H1 (cell line): ENCODE measurements at regions not wholly inside any gene's neighbourhood (a gene's known extent, or its start where the extent isn't known, plus 50 kb on each side); places are given as distances from the start of the nearest gene placed in this dataset.

ENCODE experiments used
- CTCF ChIA-PET: fragments of 300-600 bp; sonication (Branson Sonifier 250); formaldehyde crosslinking; loops from one replicate; lab custom pipeline; 2021; ENCODE audit not compliant: partially characterized antibody; lab: Charles Lee
- POLR2A ChIA-PET: fragments of 300-600 bp; sonication (Branson Sonifier 250); formaldehyde crosslinking; loops from one replicate; lab custom pipeline; 2021; ENCODE audit warnings: inconsistent platforms; ENCODE audit not compliant: partially characterized antibody; lab: Charles Lee
- DNase-seq, 2 experiments: peaks; one replicate each; pipeline versions ENCODE4 v3.0.0 to v3.0.0-alpha.2; 2010 to 2022; ENCODE audit warnings: low spot score in 2 of 2, low read depth in 1 of 2, mixed read lengths in 1 of 2
- FAIRE-seq: peaks from 2 replicates; lab custom pipeline; 2011; peaks lifted over from hg19 to GRCh38; lab: Jason Lieb, UNC
- H2AFZ ChIP-seq: 2 replicates; pipeline ENCODE4 v1.8.1; 2012; ENCODE audit warnings: low read length, inconsistent platforms
- H2AK5ac ChIP-seq: 2 replicates; pipeline ENCODE4 v1.6.1; 2013; ENCODE audit warnings: low read depth, low read length
- H2BK120ac ChIP-seq: replicated peaks from 2 replicates; pipeline ENCODE3; 2013; ENCODE audit warnings: low read depth, low read length, inconsistent platforms
- H2BK12ac ChIP-seq: 2 replicates; pipeline ENCODE4 v1.6.1; 2013; ENCODE audit warnings: low read depth, low read length
- H2BK15ac ChIP-seq: 2 replicates; pipeline ENCODE4 v1.6.1; 2013; ENCODE audit warnings: low read length
- H2BK20ac ChIP-seq: 2 replicates; pipeline ENCODE4 v1.6.1; 2013; ENCODE audit warnings: low read length
- H2BK5ac ChIP-seq: 2 replicates; pipeline ENCODE4 v1.6.1; 2013; ENCODE audit warnings: low read depth, low read length
- H3K14ac ChIP-seq: 2 replicates; pipeline ENCODE4 v1.6.1; 2013; ENCODE audit warnings: inconsistent platforms; ENCODE audit not compliant: insufficient read length
- H3K18ac ChIP-seq: 2 replicates; pipeline ENCODE4 v1.6.1; 2013; ENCODE audit warnings: low read length; ENCODE audit errors: extremely low read depth
- H3K23ac ChIP-seq: 2 replicates; pipeline ENCODE4 v1.6.1; 2013; ENCODE audit warnings: inconsistent platforms; ENCODE audit not compliant: insufficient read length
- H3K23me2 ChIP-seq: 2 replicates; pipeline ENCODE4 v1.6.1; 2013; ENCODE audit warnings: low read depth, low read length
- H3K27ac ChIP-seq: 2 replicates; pipeline ENCODE4 v1.6.1; 2011; ENCODE audit warnings: low read depth, low read length, inconsistent platforms
- H3K27me3 ChIP-seq, 4 experiments: replicated peaks in 1 of 4; 1 replicate in 1 of 4; 2 replicates in 3 of 4; pipeline versions ENCODE4 v1.6.1 to v1.8.1; 2011 to 2013; ENCODE audit warnings: low read length in 3 of 4, mild to moderate bottlenecking in 3 of 4, inconsistent platforms in 2 of 4, mixed read lengths in 2 of 4, moderate library complexity in 1 of 4; ENCODE audit not compliant: control insufficient read depth in 3 of 4, insufficient read depth in 3 of 4; ENCODE audit errors: extremely low read depth in 1 of 4
- H3K36me3 ChIP-seq, 4 experiments: 2 replicates each; pipeline versions ENCODE4 v1.6.1 to v1.8.1; 2011 to 2013; ENCODE audit warnings: mild to moderate bottlenecking in 4 of 4, low read length in 3 of 4, moderate library complexity in 2 of 4, control low read depth in 1 of 4, inconsistent platforms in 1 of 4; ENCODE audit not compliant: insufficient read depth in 4 of 4, control insufficient read depth in 2 of 4
- H3K4ac ChIP-seq: replicated peaks from 2 replicates; pipeline ENCODE3; 2013; ENCODE audit warnings: low read length, low read depth, mixed read lengths, inconsistent platforms; ENCODE audit not compliant: insufficient read length
- H3K4me1 ChIP-seq, 4 experiments: replicated peaks in 1 of 4; 1 replicate in 1 of 4; 2 replicates in 3 of 4; pipeline versions ENCODE4 v1.6.1 to v1.8.1; 2011 to 2013; ENCODE audit warnings: low read length in 3 of 4, inconsistent platforms in 2 of 4, mixed read lengths in 1 of 4; ENCODE audit not compliant: insufficient read depth in 4 of 4, control insufficient read depth in 3 of 4
- H3K4me2 ChIP-seq, 2 experiments: 2 replicates each; pipeline versions ENCODE4 v1.6.1 to v1.8.1; 2011 to 2013; ENCODE audit warnings: low read depth in 2 of 2, low read length in 2 of 2, control low read depth in 1 of 2, inconsistent platforms in 1 of 2, mild to moderate bottlenecking in 1 of 2; ENCODE audit not compliant: insufficient read depth in 1 of 2
- H3K4me3 ChIP-seq, 4 experiments: fragments of 200-600, 300-600 bp in 1 of 4; sonication (generic), shearing (Covaris generic), sonication (Bioruptor Twin) in 1 of 4; 2 replicates each; pipeline versions ENCODE4 v1.5.1 to v1.8.1; 2011 to 2016; ENCODE audit warnings: low read length in 4 of 4, low read depth in 3 of 4, control low read depth in 2 of 4, inconsistent platforms in 2 of 4, mild to moderate bottlenecking in 2 of 4, mixed read lengths in 1 of 4, moderate library complexity in 1 of 4; ENCODE audit not compliant: insufficient read depth in 2 of 4; ENCODE audit errors: extremely low read depth in 1 of 4
- H3K56ac ChIP-seq: replicated peaks from 2 replicates; pipeline ENCODE3; 2013; ENCODE audit warnings: low read depth, mild to moderate bottlenecking, mixed read lengths, low read length, inconsistent platforms; ENCODE audit not compliant: insufficient read length
- H3K79me1 ChIP-seq: 2 replicates; pipeline ENCODE4 v1.6.1; 2013; ENCODE audit warnings: low read depth, low read length, control low read depth
- H3K79me2 ChIP-seq, 2 experiments: 2 replicates each; pipeline versions ENCODE4 v1.6.1 to v1.8.1; 2012 to 2013; ENCODE audit warnings: low read length in 2 of 2, mild to moderate bottlenecking in 2 of 2, inconsistent platforms in 1 of 2; ENCODE audit not compliant: insufficient read depth in 2 of 2, control insufficient read depth in 1 of 2
- H3K9ac ChIP-seq, 4 experiments: replicated peaks in 1 of 4; 1 replicate in 1 of 4; 2 replicates in 3 of 4; pipeline versions ENCODE4 v1.6.1 to v1.8.1; 2011 to 2013; ENCODE audit warnings: low read depth in 3 of 4, low read length in 3 of 4, control low read depth in 2 of 4, mild to moderate bottlenecking in 2 of 4, moderate library complexity in 2 of 4, inconsistent platforms in 1 of 4; ENCODE audit errors: extremely low read depth in 1 of 4
- H3K9me3 ChIP-seq, 2 experiments: 2 replicates each; pipeline versions ENCODE4 v1.6.1 to v1.8.1; 2012 to 2013; ENCODE audit warnings: mild to moderate bottlenecking in 2 of 2, moderate library complexity in 2 of 2, control low read depth in 1 of 2, inconsistent platforms in 1 of 2, low read depth in 1 of 2, low read length in 1 of 2, mixed read lengths in 1 of 2; ENCODE audit not compliant: insufficient read depth in 2 of 2
- H4K20me1 ChIP-seq, 2 experiments: replicated peaks in 1 of 2; 2 replicates each; pipeline versions ENCODE3 to v1.8.1; 2011 to 2013; ENCODE audit warnings: inconsistent platforms in 2 of 2, low read length in 2 of 2, mild to moderate bottlenecking in 1 of 2; ENCODE audit not compliant: insufficient read depth in 2 of 2, control insufficient read depth in 1 of 2
- H4K5ac ChIP-seq: 2 replicates; pipeline ENCODE4 v1.6.1; 2013; ENCODE audit warnings: low read length, low read depth, mixed read lengths, inconsistent platforms; ENCODE audit not compliant: insufficient read length
- H4K8ac ChIP-seq: 2 replicates; pipeline ENCODE4 v1.8.0; 2013; ENCODE audit warnings: mild to moderate bottlenecking, moderate library complexity, low read length, inconsistent platforms; ENCODE audit not compliant: insufficient read depth; ENCODE audit errors: extremely low read depth
- H4K91ac ChIP-seq: replicated peaks from 2 replicates; pipeline ENCODE3; 2013; ENCODE audit warnings: low read length, mixed read lengths, inconsistent platforms; ENCODE audit not compliant: insufficient read length
- BCL11A ChIP-seq, 2 experiments: IDR thresholded peaks; one replicate each; pipeline ENCODE4 v1.6.1; 2011; ENCODE audit warnings: low read depth in 2 of 2, low read length in 2 of 2, mild to moderate bottlenecking in 2 of 2
- CBX5 ChIP-seq: fragments of 300-800, 300-1000 bp; sonication (generic); IDR thresholded peaks from 2 replicates; pipeline ENCODE4 v1.7.1; 2016; ENCODE audit warnings: antibody characterized with exemption, low read length, low read depth
- GTF2F1 ChIP-seq: IDR thresholded peaks from 2 replicates; pipeline ENCODE4 v1.6.1; 2012; ENCODE audit warnings: low read depth, low read length, improper control_type of control experiment, borderline replicate concordance
- HDAC6 ChIP-seq: IDR thresholded peaks from one replicate; pipeline ENCODE4 v1.7.1; 2012; ENCODE audit warnings: low read depth, mild to moderate bottlenecking, inconsistent platforms, low read length, moderate library complexity
- JUND ChIP-seq: IDR thresholded peaks from 2 replicates; pipeline ENCODE4 v1.6.1; 2011; ENCODE audit warnings: mild to moderate bottlenecking, improper control_type of control experiment, low read length
- PHF8 ChIP-seq: fragments of 200-600 bp; sonication (generic); conservative IDR thresholded peaks from 2 replicates; pipeline ENCODE4 v1.7.1; 2012; ENCODE audit warnings: low read depth, mild to moderate bottlenecking, inconsistent platforms, low read length, moderate library complexity
- POU5F1 ChIP-seq: IDR thresholded peaks from 2 replicates; pipeline ENCODE4 v1.6.1; 2011; ENCODE audit warnings: low read depth, mild to moderate bottlenecking, low read length, moderate library complexity
- RAD21 ChIP-seq, 2 experiments: IDR thresholded peaks in 1 of 2; conservative IDR thresholded peaks in 1 of 2; 2 replicates each; pipeline ENCODE4 v1.6.1; 2011; ENCODE audit warnings: low read depth in 2 of 2, low read length in 2 of 2, improper control_type of control experiment in 1 of 2, inconsistent platforms in 1 of 2, mild to moderate bottlenecking in 1 of 2, moderate library complexity in 1 of 2
- RFX5 ChIP-seq: IDR thresholded peaks from 2 replicates; pipeline ENCODE4 v1.6.1; 2011; ENCODE audit warnings: low read depth, low read length, improper control_type of control experiment, borderline replicate concordance
- SIX5 ChIP-seq: IDR thresholded peaks from 2 replicates; pipeline ENCODE4 v1.6.1; 2011; ENCODE audit warnings: mild to moderate bottlenecking, low read depth, low read length
- SP2 ChIP-seq: IDR thresholded peaks from 2 replicates; pipeline ENCODE4 v1.6.1; 2012; ENCODE audit warnings: mild to moderate bottlenecking, low read length, inconsistent platforms
- SUZ12 ChIP-seq: fragments of 200-600 bp; sonication (generic); IDR thresholded peaks from 2 replicates; pipeline ENCODE4 v1.6.1; 2012; ENCODE audit warnings: mild to moderate bottlenecking, inconsistent platforms, low read length, moderate library complexity, mixed read lengths
- ZNF274 ChIP-seq: IDR thresholded peaks from 2 replicates; pipeline ENCODE4 v1.7.0; 2012; ENCODE audit warnings: low read length, borderline replicate concordance; ENCODE audit errors: extremely low read depth
- WGBS, 2 experiments: shearing (Covaris generic) in 1 of 2; methylation state at CpG; one replicate each; pipeline versions ENCODE4 v1.1.6 to v1.1.7; 2013 to 2015; ENCODE audit warnings: low lambda C conversion rate in 2 of 2, mixed read lengths in 2 of 2, inconsistent platforms in 1 of 2, low coverage in 1 of 2, missing lambda C conversion rate in 1 of 2; ENCODE audit not compliant: insufficient replicate concordance in 2 of 2, insufficient coverage in 1 of 2, insufficient read length in 1 of 2; ENCODE audit errors: extremely low coverage in 1 of 2, missing lambda C conversion rate in 1 of 2; 5-methylcytosine and 5-hydroxymethylcytosine counted together
- TF ChIP-seq, protein P1 (sequence below): IDR thresholded peaks from 2 replicates; pipeline ENCODE4 v1.6.1; 2012; ENCODE audit warnings: low read length, inconsistent platforms

DNA sequence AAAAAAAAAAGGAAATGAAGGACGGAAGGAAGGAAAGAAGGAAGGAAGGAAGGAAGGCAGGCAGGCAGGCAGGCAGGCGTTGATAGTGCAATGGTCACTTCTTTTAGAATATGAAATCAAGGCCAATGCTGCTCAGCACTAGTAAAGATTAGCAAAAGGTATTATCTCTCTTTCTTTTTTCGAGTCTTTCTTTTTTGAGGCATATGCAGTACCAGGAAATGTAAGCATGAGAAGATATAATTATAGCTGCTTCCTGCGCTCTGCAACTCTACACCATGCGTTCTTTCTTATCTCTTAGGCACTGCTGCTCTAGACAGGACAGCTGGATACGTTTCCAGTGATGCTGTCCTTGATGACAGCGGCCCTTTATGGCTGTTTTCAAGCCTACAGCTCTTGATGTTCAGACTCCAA is 1512.5 kb upstream of the B3GALT2 start:
- Histone ChIP-seq H4K20me1 (no peaks in the 10 kb centered on the region), H3K23me2 (no peaks in the 10 kb centered on the region), H3K18ac (no peak overlapping the region), H3K4ac (no peak overlapping the region), H3K79me2 (no peaks in the 10 kb centered on the region), H4K5ac (no peak overlapping the region), H3K9ac (no peak overlapping the region), H3K27ac (no peak overlapping the region), H2BK20ac (no peak overlapping the region), H3K9me3 (no peaks in the 10 kb centered on the region), H4K8ac (no peak overlapping the region), H3K79me1 (no peaks in the 10 kb centered on the region), H2AK5ac (no peak overlapping the region), H3K4me2 (no peak overlapping the region), H3K56ac (no peak overlapping the region), H3K4me3 (no peak overlapping the region), H2BK15ac (no peak overlapping the region), H4K91ac (no peak overlapping the region), H2BK12ac (no peak overlapping the region), H3K36me3 (no peaks in the 10 kb centered on the region), H3K23ac (no peak overlapping the region), H3K4me1 (no peaks in the 10 kb centered on the region), H2BK120ac (no peak overlapping the region), H2AFZ (no peak overlapping the region; the same call in 1 of the 2 replicates), H3K14ac (no peak overlapping the region), H3K27me3 (no peaks in the 10 kb centered on the region), H2BK5ac (no peak overlapping the region)
- ChIA-PET CTCF (no interaction called here), POLR2A (no interaction called here)
- DNase-seq = no peak
- 92% methylated on average over 5 of the region's 7 CpGs; no CpG with 5 or more reads in 1 of the 2 experiments for WGBS, 2 experiments
- FAIRE-seq = no peak
- TF ChIP-seq, protein P1, sequence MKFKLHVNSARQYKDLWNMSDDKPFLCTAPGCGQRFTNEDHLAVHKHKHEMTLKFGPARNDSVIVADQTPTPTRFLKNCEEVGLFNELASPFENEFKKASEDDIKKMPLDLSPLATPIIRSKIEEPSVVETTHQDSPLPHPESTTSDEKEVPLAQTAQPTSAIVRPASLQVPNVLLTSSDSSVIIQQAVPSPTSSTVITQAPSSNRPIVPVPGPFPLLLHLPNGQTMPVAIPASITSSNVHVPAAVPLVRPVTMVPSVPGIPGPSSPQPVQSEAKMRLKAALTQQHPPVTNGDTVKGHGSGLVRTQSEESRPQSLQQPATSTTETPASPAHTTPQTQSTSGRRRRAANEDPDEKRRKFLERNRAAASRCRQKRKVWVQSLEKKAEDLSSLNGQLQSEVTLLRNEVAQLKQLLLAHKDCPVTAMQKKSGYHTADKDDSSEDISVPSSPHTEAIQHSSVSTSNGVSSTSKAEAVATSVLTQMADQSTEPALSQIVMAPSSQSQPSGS = no peak
- TF ChIP-seq PHF8 = no peak
- TF ChIP-seq RAD21 (IDR thresholded peaks at IDR 0.05 in 1 of 2, conservative IDR thresholded peaks at IDR 0.05 in 1 of 2; ENCODE audit: low read depth in 2 of 2, low read length in 2 of 2) = no peak
- no peak for TF ChIP-seq JUND
- no peak for TF ChIP-seq GTF2F1
- TF ChIP-seq SUZ12 = no peak
- TF ChIP-seq BCL11A (IDR thresholded peaks at IDR 0.05; ENCODE audit: low read depth in 2 of 2, low read length in 2 of 2) = no peak
- no peak for TF ChIP-seq HDAC6
- TF ChIP-seq RFX5 = no peak
- TF ChIP-seq CBX5 = no peak
- no peak for TF ChIP-seq SIX5
- TF ChIP-seq POU5F1 = no peak
- no peak for TF ChIP-seq SP2
- TF ChIP-seq ZNF274 = no peak
